Left cardiac atrium (tissue), 4 donors: ENCODE measurements at regions not wholly inside any gene's neighbourhood (a gene's known extent, or its start where the extent isn't known, plus 50 kb on each side); places are given as distances from the start of the nearest gene placed in this dataset.
"Not testable (repeated sequence)": the region's sequence is repeated elsewhere in the genome, so short reads cannot be mapped to it uniquely, and the experiment has no call there.

Source experiments
- ATAC-seq, 2 donors: fragments of 200-7000 bp; cut with Tn5 transposase; one replicate each; pipeline ENCODE4 v1.9.1; 2020; ENCODE audit warnings: mild to moderate bottlenecking in 2 of 2, moderate library complexity in 2 of 2
- DNase-seq: peaks from one replicate; pipeline ENCODE4 v3.0.0-alpha.2; 2020
- intact Hi-C, 2 donors: fragments of 100-400 bp; cut with DNase I; formaldehyde crosslinking; loops; one replicate each; pipeline versions ENCODE4 v1.14.1 to v1.15.1; 2022 to 2023
- donor health status: DM: no; HTN: yes; CAD: no.
- donor health status: DM: no; HTN: yes; CAD: no; lungs with severe emphysema.
- donor health status: DM: yes; HTN: yes; CAD: no.
- donor health status: Dilated cardiomyopathy.

DNA sequence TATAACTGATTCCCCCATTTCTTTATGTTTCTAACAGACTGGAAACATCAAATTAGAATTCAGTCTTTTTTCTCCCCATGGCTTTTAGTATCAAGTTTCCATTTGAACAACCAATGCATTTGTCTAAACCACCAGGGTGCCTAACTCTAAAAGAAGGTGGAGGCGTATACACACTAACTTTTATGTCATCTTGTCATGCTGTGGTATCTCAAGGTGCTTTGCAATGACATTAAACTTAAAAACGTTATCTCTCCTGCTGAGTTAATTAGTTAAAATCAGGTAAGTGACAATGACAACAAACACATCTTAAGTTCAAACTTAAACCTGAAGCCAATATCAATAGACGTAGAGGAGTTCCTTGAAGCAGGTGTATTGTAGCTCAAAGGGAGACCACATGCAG, 1001.7 kb downstream of the PCDH17 start:
- DNase-seq (no peak), ATAC-seq (no peak)
- intact Hi-C loops = no loop called here

- intact Hi-C loops = no loop called here
- peak in 1 of 2 donors; percentile 27 for ATAC-seq
- no peak for DNase-seq
These were observed 1023.5 kb downstream of the PCDH17 start for GRCh38 chr13:58655086-58655485.

DNA sequence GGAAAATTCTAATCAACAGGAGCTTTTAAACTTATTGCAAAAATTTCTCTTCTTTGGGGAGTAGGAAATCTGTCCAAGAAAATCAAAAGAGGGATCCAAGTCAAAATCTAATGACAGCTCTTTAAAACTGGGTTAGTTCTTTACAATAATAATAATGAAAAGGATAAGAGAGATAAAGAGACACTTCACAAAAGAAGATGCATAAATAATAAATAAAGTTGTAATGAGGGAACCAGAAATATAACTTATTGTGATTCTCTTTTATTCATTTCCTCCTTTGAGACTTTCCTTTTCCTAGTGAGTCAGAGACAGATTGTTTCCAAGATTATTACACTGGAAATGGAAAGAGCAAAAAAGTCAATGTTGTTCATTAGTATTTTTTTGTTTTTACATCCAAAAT, 1029.3 kb downstream of the PCDH17 start:
- DNase-seq (no peak), ATAC-seq (no peak)
- intact Hi-C loops = no loop called here

DNA sequence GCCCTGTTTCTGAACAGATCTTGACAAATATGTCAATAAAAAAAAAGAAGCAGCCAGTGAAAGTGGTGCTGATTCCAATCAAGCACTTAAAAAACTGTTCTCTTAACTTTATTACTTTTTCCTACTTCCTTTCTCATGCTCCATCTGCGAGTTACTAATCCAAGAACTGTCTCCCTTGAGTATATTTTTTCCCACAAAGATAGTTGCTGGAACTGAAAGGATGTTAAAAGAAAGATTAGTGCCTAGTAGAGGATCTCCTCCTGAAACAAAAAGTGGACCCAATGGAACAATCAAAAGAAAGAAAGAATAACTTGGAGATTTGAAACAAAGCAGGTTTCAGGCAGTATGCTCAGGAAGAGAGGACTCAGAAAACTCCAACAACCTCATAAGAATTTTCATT, 1034.8 kb downstream of the PCDH17 start:
- intact Hi-C loops = no loop called here
- ATAC-seq = no peak
- DNase-seq = no peak

DNA sequence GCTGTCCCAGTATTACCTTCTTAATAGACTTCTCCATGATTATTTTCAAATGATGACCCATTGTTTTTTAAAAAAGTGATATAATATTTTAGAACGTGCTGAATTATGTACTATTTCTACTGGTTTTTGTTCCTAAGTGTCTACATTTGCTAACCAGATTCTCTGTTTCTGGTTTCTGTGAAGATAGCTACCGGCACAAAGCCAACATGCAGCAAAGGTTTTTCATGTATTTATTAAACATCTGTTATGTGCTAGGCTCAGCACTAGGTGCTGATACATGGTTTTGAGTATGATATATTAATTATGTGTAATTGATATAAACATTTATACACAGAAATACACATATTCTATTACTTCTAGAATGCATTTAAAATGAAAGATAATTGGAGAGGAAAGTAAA, 1035.6 kb downstream of the PCDH17 start:
- DNase-seq (no peak), ATAC-seq (no peak)
- intact Hi-C loops = no loop called here

- intact Hi-C loops = no loop called here
- DNase-seq (no peak), ATAC-seq (no peak)
These were observed 1048.6 kb downstream of the PCDH17 start for GRCh38 chr13:58680115-58680514.

- intact Hi-C loops = no loop called here
- DNase-seq = no peak
- ATAC-seq = no peak
These were observed 1051.1 kb downstream of the PCDH17 start for GRCh38 chr13:58682616-58683015.

GRCh38 chr13:58687148-58687547, 1055.6 kb downstream of the PCDH17 start:
- intact Hi-C loops = no loop called here

DNA sequence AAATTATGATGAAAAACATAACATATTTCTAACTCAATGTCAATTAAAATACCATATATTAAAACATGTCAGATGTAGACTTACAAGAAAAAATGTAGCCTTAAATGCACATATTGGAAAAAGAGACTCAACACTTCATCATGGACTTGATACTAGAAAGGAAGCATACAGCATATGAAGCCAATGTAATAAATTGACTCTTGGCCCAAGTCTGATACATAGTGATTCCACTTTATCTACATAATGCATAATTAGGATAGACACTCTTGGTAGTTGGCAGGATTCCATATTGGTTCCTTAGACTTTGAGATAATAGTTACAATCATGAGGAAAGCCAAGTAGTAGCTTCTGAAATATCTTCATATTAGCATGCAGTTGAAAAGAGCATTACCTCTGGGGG, 1067.0 kb downstream of the PCDH17 start:
- intact Hi-C loops = no loop called here
- no peak for ATAC-seq
- no peak for DNase-seq

More at GRCh38 chr13:58687148-58687547, 1055.6 kb downstream of the PCDH17 start:
- DNase-seq (no peak), ATAC-seq (no peak)

GRCh38 chr13:58704953-58705352, 1073.4 kb downstream of the PCDH17 start:
- ATAC-seq (no peak), DNase-seq (no peak)
- intact Hi-C loops = no loop called here

DNA sequence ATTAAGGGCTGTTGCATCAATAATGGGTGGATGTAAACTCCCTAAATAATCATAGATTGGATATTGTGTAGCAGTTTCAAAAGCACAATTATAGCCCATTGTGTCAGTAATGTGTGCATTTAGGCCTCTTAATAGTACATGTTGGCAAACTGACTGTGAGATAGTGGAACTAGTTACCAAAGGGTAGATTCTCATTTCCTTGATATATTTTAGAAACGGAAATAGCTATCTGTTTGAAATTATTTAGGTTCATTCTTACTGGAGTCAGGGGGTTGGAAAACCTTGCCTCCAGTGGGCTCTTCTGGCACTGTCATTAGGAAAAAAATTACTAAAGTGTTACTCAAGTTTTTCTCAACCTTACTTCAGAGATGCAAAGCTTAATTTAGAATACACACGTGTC, 1074.9 kb downstream of the PCDH17 start:
- ATAC-seq = no peak
- DNase-seq = no peak

DNA sequence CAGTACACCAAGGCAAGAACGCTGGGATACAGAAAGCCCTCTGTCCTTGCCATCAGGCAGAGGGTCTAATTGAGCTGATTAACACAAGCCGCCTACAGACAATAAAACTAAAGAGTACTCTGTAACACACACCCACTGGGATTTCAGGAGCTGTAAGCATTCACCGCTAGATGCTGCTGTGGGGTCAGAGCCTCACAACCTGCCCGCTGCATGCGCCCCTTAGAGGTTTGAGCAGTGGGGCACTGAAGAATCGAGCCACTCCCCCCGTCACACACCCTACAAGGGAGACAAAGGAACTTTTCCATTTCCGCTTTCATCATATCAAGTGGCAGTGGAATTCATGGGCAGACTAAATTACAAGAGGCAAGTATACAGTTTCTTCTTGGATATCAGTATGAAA, 1080.6 kb downstream of the PCDH17 start:
- ATAC-seq (no peak), DNase-seq (no peak)
- intact Hi-C loops = no loop called here

More for the DNA sequence above, 1074.9 kb downstream of the PCDH17 start:
- intact Hi-C loops = no loop called here

GRCh38 chr13:58714016-58714415, 1082.5 kb downstream of the PCDH17 start:
- intact Hi-C loops, DNase-seq, ATAC-seq: not testable (repeated sequence)

DNA sequence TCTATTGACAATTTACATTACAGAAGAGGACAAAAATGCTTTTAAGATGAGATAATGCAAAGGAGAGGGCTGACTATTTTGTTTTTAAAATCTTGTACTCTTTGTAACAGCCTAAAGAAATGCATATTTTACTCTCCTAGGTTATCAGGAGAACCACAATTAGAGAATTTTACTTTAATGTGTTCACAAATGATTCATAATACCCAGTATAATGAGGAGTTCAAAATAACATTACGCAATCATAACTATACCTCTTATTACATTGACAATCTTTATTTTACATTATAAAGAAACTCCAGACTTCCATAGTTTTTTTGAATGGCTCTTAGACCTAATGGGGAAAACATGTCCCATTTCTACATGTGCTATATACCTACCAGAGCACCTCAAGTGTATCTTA, 1089.7 kb downstream of the PCDH17 start:
- DNase-seq (no peak), ATAC-seq (no peak)
- intact Hi-C loops = no loop called here

DNA sequence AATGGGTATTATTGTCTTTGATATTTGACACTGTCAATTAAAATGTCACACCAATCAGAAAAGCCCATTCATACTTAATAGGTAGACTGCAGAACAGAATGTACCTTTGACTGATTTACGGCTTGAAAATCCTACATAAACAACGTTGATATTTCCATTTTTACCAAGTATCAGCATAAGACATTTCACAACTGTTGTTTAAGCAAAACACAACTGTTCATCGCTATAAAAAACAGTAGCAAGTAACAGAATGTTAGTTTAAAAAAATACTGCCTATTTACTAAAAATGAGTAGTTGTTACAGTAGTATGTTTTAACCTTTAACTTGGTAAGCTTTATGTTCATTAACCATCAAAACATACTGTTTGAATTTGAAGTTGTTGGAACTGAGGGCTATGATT, 1096.6 kb downstream of the PCDH17 start:
- no peak for ATAC-seq
- intact Hi-C loops = no loop called here
- DNase-seq = no peak

DNA sequence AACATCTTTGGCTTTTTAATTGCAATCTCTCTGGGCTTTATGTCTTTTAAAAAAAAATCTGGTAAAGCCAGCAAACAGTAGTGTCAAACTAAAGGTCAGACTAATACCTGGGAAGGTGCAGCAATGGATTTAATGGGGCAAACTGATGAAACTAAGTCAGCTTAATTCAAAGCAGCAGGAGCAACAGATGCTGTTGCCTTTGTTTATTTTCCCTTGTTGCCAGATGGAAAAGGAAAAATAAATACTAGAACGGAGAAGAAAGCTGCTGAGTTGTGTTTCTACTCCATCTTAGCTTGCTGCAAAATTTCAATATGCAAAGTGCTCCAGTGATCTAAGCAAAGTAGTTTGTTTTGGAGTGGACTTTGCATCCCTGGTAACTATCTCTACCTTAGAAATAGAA, 1097.8 kb downstream of the PCDH17 start:
- DNase-seq (no peak), ATAC-seq (no peak)
- intact Hi-C loops = no loop called here

DNA sequence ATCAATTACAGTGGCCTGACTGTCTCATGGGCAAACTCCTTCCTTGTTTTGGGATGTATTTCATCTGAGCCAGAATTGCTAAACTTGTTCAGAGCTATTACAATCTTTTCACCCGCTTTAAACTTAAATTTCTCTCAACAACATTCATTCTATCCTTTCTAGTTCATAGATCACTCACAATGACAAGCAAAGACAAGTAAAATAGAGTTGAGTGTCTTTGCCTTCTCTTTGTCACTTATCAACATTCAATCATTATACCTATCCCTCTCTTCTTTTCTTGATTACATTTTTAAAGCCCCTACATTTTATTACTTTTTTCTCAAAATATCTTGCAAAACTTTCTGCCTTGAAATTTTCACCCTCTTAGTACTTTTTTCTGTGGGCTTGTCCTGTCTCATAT, 1113.1 kb downstream of the PCDH17 start:
- DNase-seq (no peak), ATAC-seq (no peak)

DNA sequence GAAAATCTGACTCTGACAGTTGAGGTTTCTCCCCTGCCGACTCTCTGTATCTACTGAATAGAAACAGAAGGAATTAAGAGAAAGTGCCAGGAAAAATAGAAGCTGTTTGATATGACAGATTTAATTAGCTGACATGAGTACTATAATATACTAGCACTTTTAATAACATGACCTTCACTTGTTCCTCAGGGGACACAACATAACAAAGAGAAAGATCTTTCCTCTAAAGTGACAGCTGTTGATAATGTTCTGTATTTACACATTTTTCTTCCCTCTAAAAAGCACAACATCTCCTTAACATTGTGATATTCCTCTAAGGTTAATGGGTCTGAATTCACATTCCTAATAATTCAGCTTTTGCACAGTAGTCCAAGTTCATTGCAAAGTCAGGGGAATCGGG, 1136.0 kb downstream of the PCDH17 start:
- ATAC-seq = no peak

More for the DNA sequence above, 1113.1 kb downstream of the PCDH17 start:
- intact Hi-C loops = no loop called here

GRCh38 chr13:58773280-58773859, 1141.8 kb downstream of the PCDH17 start:
- DNase-seq = no peak
- intact Hi-C loops = no loop called here
- no peak for ATAC-seq

More for the DNA sequence above, 1136.0 kb downstream of the PCDH17 start:
- intact Hi-C loops = no loop called here
- no peak for DNase-seq

DNA sequence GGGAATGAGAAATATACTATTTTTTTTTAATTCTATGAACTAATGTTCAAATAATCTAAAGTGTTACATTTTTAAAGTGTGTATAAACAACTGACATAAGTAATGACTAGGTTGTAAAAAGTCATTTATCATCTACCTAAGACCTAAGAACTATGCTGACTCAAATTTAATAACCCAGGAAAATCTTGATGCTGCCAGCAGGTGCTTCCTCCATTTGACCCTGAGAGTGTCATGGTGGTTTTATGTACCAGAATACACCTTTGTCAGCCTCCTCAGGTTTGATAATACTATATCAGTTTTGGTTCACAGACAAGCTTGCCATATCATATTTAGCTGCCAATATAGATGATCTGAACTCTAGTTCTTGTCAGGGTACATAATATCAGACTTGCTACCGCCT, 1151.2 kb downstream of the PCDH17 start:
- DNase-seq (no peak), ATAC-seq (no peak)
- intact Hi-C loops = no loop called here

- DNase-seq (no peak), ATAC-seq (peak; percentile 61 to 84)
- intact Hi-C loops = no loop called here
These were observed 1161.3 kb downstream of the PCDH17 start for GRCh38 chr13:58792854-58793253.

- ATAC-seq = no peak
- intact Hi-C loops = no loop called here
These were observed 1164.2 kb downstream of the PCDH17 start for GRCh38 chr13:58795715-58796114.

More at GRCh38 chr13:58795715-58796114, 1164.2 kb downstream of the PCDH17 start:
- DNase-seq = no peak
